ENCODE measurements at regions not wholly inside any gene's neighbourhood (a gene's known extent, or its start where the extent isn't known, plus 50 kb on each side); places are given as distances from the start of the nearest gene placed in this dataset.

- no peak for DNase-seq (ENCODE audit: low read depth)
These were observed 60.6 kb upstream of the ADAMTS9 start for GRCh38 chr3:64748244-64748904.

GRCh38 chr3:64747679-64748078 lies 59.9 kb upstream of the ADAMTS9 start:
- DNase-seq (ENCODE audit: low read depth): no peak

- no peak for DNase-seq (ENCODE audit: low read depth)
These were observed 56.1 kb upstream of the ADAMTS9 start for GRCh38 chr3:64743887-64744243.

GRCh38 chr3:64743156-64743886 lies 55.5 kb upstream of the ADAMTS9 start:
- DNase-seq (ENCODE audit: low read depth): no peak

GRCh38 chr3:64741341-64741740 lies 53.5 kb upstream of the ADAMTS9 start:
- no peak for DNase-seq (ENCODE audit: low read depth)

GRCh38 chr3:64739971-64740631 lies 52.3 kb upstream of the ADAMTS9 start:
- peak; percentile 5 for DNase-seq (ENCODE audit: low read depth)

Measured in M059J (cell line).